Caco-2 (cell line): ENCODE measurements at regions not wholly inside any gene's neighbourhood (a gene's known extent, or its start where the extent isn't known, plus 50 kb on each side); places are given as distances from the start of the nearest gene placed in this dataset.

Experiments
- BruUV-seq: library from RNA; stranded (reverse); fragments of 400-500 nt; replicated peaks from 2 replicates; lab custom pipeline; 2021; lab: Mats Ljungman, UMichigan
- CTCF ChIA-PET: fragments of 300-600 bp; sonication (Branson Sonifier 250); formaldehyde crosslinking; loops from one replicate; lab custom pipeline; 2022; ENCODE audit warnings: antibody characterized with exemption; lab: Charles Lee
- POLR2A ChIA-PET: fragments of 300-600 bp; sonication (Branson Sonifier 250); formaldehyde crosslinking; loops from one replicate; lab custom pipeline; 2022; ENCODE audit warnings: antibody characterized with exemption; lab: Charles Lee
- DNase-seq, 2 experiments: peaks; one replicate each; pipeline versions ENCODE4 v3.0.0 to v3.0.0-alpha.2; 2020 to 2022
- H3K27me3 ChIP-seq: replicated peaks from 2 replicates; pipeline ENCODE4 v1.6.0; 2011; ENCODE audit warnings: low read length; ENCODE audit not compliant: control insufficient read depth, insufficient read depth
- H3K36me3 ChIP-seq: 2 replicates; pipeline ENCODE4 v1.5.1; 2011; ENCODE audit warnings: low read length; ENCODE audit not compliant: control insufficient read depth, insufficient read depth
- H3K4me1 ChIP-seq: fragments of 250-450 bp; sonication (Bioruptor Pico); 2 replicates; pipeline ENCODE4 v1.5.1; 2020; ENCODE audit warnings: mild to moderate bottlenecking
- H3K4me3 ChIP-seq: 2 replicates; pipeline ENCODE4 v1.5.1; 2011; ENCODE audit warnings: low read depth, mild to moderate bottlenecking, control low read depth, low read length
- H3K9me3 ChIP-seq: fragments of 250-450 bp; sonication (Bioruptor Pico); 2 replicates; pipeline ENCODE4 v1.5.1; 2020; ENCODE audit warnings: mild to moderate bottlenecking, moderate library complexity
- H3K27ac Mint-ChIP-seq: one replicate; pipeline ENCODE4 v1.8.0; 2022; ENCODE audit warnings: mixed read lengths; ENCODE audit not compliant: unreplicated experiment
- H3K27me3 Mint-ChIP-seq: one replicate; pipeline ENCODE4 v1.8.0; 2022; ENCODE audit warnings: mixed read lengths; ENCODE audit not compliant: insufficient read depth, unreplicated experiment
- H3K36me3 Mint-ChIP-seq: one replicate; pipeline ENCODE4 v1.8.0; 2022; ENCODE audit warnings: mild to moderate bottlenecking, mixed read lengths; ENCODE audit not compliant: insufficient read depth, unreplicated experiment
- H3K4me1 Mint-ChIP-seq: one replicate; pipeline ENCODE4 v1.8.0; 2022; ENCODE audit warnings: low read depth, mixed read lengths; ENCODE audit not compliant: unreplicated experiment
- H3K4me3 Mint-ChIP-seq: one replicate; pipeline ENCODE4 v1.8.0; 2022; ENCODE audit warnings: mild to moderate bottlenecking, moderate library complexity, mixed read lengths; ENCODE audit not compliant: unreplicated experiment
- H3K9me3 Mint-ChIP-seq: one replicate; pipeline ENCODE4 v1.8.0; 2022; ENCODE audit warnings: mixed read lengths; ENCODE audit not compliant: unreplicated experiment
- intact Hi-C: fragments of 100-400 bp; cut with micrococcal nuclease; formaldehyde crosslinking; loops from one replicate; pipeline ENCODE4 v1.10.0; 2022; ENCODE audit not compliant: unreplicated experiment
- TF ChIP-seq, protein P1 (sequence below), 2 experiments: fragments of 200-600 bp in 1 of 2; IDR thresholded peaks; 1 replicate in 1 of 2; 2 replicates in 1 of 2; pipeline versions ENCODE4 v1.5.1 to v1.8.0; 2011 to 2022; ENCODE audit warnings: antibody characterized with exemption in 1 of 2, control low read depth in 1 of 2, inconsistent platforms in 1 of 2, low read depth in 1 of 2, low read length in 1 of 2, mild to moderate bottlenecking in 1 of 2, moderate library complexity in 1 of 2; ENCODE audit not compliant: insufficient read depth in 1 of 2, severe bottlenecking in 1 of 2, unreplicated experiment in 1 of 2

DNA sequence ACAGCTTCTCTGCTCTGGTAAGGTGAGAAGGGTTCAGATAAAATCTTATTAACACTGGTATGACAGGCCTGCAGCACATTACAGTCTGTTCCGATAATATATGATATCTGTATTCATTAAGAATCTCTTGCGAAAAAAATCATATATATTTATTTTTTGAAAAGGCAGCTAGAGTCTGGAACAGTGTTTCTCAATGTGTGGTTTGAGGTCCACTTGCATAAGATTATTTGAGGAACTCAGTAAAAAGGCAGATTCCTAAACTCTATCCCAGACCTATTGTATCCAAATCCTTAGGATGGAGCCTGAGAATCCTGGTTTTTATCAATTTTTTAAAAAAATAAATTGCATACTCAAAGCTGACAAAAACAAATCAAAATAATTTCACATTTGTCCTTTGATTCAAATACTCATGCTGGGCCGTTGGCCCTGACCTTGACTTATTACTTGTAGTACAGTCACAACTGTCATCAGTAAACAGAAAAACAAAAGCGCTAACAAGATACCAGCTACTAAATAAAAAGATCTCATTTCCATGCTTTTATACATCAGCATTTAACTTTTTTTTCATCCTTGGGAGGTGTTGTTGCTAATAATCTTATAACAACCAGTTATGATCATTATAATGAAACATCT lies 60.6 kb downstream of the RGS2 start:
- Histone ChIP-seq H3K9me3 (no peaks in the 10 kb centered on the region), H3K27me3 (no peaks in the 10 kb centered on the region), H3K4me1 (no peaks in the 10 kb centered on the region), H3K4me3 (no peak overlapping the region), H3K36me3 (no peaks in the 10 kb centered on the region)
- Mint-ChIP-seq H3K4me3 (no peak overlapping the region), H3K9me3 (no peaks in the 10 kb centered on the region), H3K27ac (no peak overlapping the region), H3K27me3 (no peaks in the 10 kb centered on the region), H3K4me1 (no peaks in the 10 kb centered on the region), H3K36me3 (no peaks in the 10 kb centered on the region)
- no TSS peak for BruUV-seq
- DNase-seq = no peak
- POLR2A ChIA-PET = no interaction called here
- TF ChIP-seq, protein P1, sequence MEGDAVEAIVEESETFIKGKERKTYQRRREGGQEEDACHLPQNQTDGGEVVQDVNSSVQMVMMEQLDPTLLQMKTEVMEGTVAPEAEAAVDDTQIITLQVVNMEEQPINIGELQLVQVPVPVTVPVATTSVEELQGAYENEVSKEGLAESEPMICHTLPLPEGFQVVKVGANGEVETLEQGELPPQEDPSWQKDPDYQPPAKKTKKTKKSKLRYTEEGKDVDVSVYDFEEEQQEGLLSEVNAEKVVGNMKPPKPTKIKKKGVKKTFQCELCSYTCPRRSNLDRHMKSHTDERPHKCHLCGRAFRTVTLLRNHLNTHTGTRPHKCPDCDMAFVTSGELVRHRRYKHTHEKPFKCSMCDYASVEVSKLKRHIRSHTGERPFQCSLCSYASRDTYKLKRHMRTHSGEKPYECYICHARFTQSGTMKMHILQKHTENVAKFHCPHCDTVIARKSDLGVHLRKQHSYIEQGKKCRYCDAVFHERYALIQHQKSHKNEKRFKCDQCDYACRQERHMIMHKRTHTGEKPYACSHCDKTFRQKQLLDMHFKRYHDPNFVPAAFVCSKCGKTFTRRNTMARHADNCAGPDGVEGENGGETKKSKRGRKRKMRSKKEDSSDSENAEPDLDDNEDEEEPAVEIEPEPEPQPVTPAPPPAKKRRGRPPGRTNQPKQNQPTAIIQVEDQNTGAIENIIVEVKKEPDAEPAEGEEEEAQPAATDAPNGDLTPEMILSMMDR (IDR thresholded peaks at IDR 0.05; ENCODE audit: insufficient read depth in 1 of 2, low read depth in 1 of 2, low read length in 1 of 2, severe bottlenecking in 1 of 2, unreplicated experiment in 1 of 2) = no peak
- CTCF ChIA-PET = no interaction called here
- intact Hi-C loops = no loop called here

DNA sequence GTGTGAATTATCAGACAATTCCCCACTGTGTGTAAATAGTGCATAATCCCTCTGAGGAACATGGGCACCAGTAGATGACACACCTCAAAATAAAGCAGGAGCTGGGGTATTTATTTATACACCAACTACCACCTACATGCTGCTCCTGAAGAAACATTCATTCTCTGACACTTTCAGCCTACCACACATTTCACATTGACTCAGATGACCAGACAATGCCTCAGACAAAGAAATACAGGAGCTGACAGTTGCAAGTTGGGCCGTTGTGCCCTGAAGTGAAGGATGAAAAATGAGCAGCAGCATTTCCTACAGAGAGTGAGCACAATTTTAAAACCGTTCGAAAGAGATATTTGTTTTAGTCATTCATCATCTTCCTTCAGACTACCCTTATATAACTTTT lies 63.2 kb downstream of the RGS2 start:
- ChIA-PET POLR2A (no interaction called here), CTCF (no interaction called here)
- no peak overlapping the region for H3K4me3 Mint-ChIP-seq
- Histone ChIP-seq H3K4me1 (no peaks in the 10 kb centered on the region), H3K36me3 (no peaks in the 10 kb centered on the region), H3K4me3 (no peak overlapping the region), H3K27me3 (no peaks in the 10 kb centered on the region), H3K9me3 (no peaks in the 10 kb centered on the region)
- no peaks in the 10 kb centered on the region for H3K36me3 Mint-ChIP-seq
- TF ChIP-seq, protein P1 (IDR thresholded peaks at IDR 0.05; ENCODE audit: insufficient read depth in 1 of 2, low read depth in 1 of 2, low read length in 1 of 2, severe bottlenecking in 1 of 2, unreplicated experiment in 1 of 2) = no peak
- BruUV-seq = no TSS peak
- H3K9me3 Mint-ChIP-seq = no peaks in the 10 kb centered on the region
- no peak overlapping the region for H3K27ac Mint-ChIP-seq
- no peaks in the 10 kb centered on the region for H3K27me3 Mint-ChIP-seq
- no peak for DNase-seq
- no peaks in the 10 kb centered on the region for H3K4me1 Mint-ChIP-seq
- intact Hi-C loops = no loop called here

DNA sequence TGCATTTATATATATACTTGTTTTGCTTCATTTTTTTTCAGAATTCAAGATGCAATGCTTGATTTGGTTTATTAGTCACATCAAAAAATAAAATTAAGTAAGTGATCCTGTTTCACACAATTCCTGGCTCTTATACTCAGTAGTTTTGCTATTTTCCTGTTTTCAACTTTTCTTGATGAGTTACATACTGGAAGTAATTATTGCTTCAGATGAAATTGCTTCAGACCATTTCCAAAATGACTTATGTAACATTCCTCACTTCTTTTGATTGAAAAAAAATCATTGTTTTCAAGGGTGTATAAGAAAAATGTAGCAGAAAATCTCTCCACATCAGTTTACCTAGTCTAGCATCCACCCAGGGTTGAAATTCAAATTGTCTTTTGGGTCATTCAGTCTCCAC lies 65.0 kb downstream of the RGS2 start:
- H3K4me3 Mint-ChIP-seq = no peak overlapping the region
- Histone ChIP-seq H3K36me3 (no peaks in the 10 kb centered on the region), H3K4me1 (no peaks in the 10 kb centered on the region; the same call in 1 of the 2 replicates), H3K4me3 (no peak overlapping the region), H3K27me3 (no peaks in the 10 kb centered on the region), H3K9me3 (no peaks in the 10 kb centered on the region)
- H3K27ac Mint-ChIP-seq = no peak overlapping the region
- TF ChIP-seq, protein P1 (IDR thresholded peaks at IDR 0.05; ENCODE audit: insufficient read depth in 1 of 2, low read depth in 1 of 2, low read length in 1 of 2, severe bottlenecking in 1 of 2, unreplicated experiment in 1 of 2) = no peak
- BruUV-seq = no TSS peak
- intact Hi-C loops = no loop called here
- H3K27me3 Mint-ChIP-seq = no peaks in the 10 kb centered on the region
- ChIA-PET POLR2A (no interaction called here), CTCF (no interaction called here)
- no peaks in the 10 kb centered on the region for H3K9me3 Mint-ChIP-seq
- no peak for DNase-seq
- H3K4me1 Mint-ChIP-seq = no peaks in the 10 kb centered on the region
- H3K36me3 Mint-ChIP-seq = no peaks in the 10 kb centered on the region
